CD14-positive monocyte (primary cell): ENCODE measurements at regions not wholly inside any gene's neighbourhood (a gene's known extent, or its start where the extent isn't known, plus 50 kb on each side); places are given as distances from the start of the nearest gene placed in this dataset.

ENCODE experiments used
- DNase-seq, 3 donors: peaks; one replicate each; pipeline ENCODE4 v3.0.0-alpha.2; 2011 to 2022
- H2AFZ ChIP-seq: 2 replicates; pipeline ENCODE4 v1.6.0; 2012; ENCODE audit warnings: mild to moderate bottlenecking, low read depth, low read length, inconsistent platforms; ENCODE audit not compliant: insufficient read depth, poor library complexity, severe bottlenecking
- H3K27ac ChIP-seq, 2 donors: 1 replicate in 1 of 2; 2 replicates in 1 of 2; pipeline ENCODE4 v1.5.1; 2012 to 2013; ENCODE audit warnings: low read length in 2 of 2, control low read depth in 1 of 2, inconsistent platforms in 1 of 2, low read depth in 1 of 2, mild to moderate bottlenecking in 1 of 2
- H3K27me3 ChIP-seq, 2 donors: one replicate each; pipeline versions ENCODE4 v1.6.0 to v1.6.1; 2011 to 2013; ENCODE audit warnings: low read length in 2 of 2; ENCODE audit not compliant: control insufficient read depth in 2 of 2, insufficient read depth in 2 of 2
- H3K36me3 ChIP-seq, 2 donors: replicated peaks in 1 of 2; 1 replicate in 1 of 2; 2 replicates in 1 of 2; pipeline versions ENCODE4 v1.5.1 to v1.6.1; 2012 to 2013; ENCODE audit warnings: low read length in 2 of 2, control low read depth in 1 of 2, inconsistent platforms in 1 of 2, mild to moderate bottlenecking in 1 of 2; ENCODE audit not compliant: insufficient read depth in 2 of 2, control insufficient read depth in 1 of 2
- H3K4me1 ChIP-seq, 2 donors: 1 replicate in 1 of 2; 2 replicates in 1 of 2; pipeline versions ENCODE4 v1.5.1 to v1.6.1; 2012 to 2013; ENCODE audit warnings: low read length in 2 of 2, control low read depth in 1 of 2, inconsistent platforms in 1 of 2, mild to moderate bottlenecking in 1 of 2, moderate library complexity in 1 of 2; ENCODE audit not compliant: insufficient read depth in 2 of 2, control insufficient read depth in 1 of 2
- H3K4me2 ChIP-seq: replicated peaks from 2 replicates; pipeline ENCODE3; 2012; ENCODE audit warnings: low read length, moderate library complexity, mild to moderate bottlenecking; ENCODE audit not compliant: poor library complexity, severe bottlenecking; ENCODE audit errors: extremely low read depth
- H3K4me3 ChIP-seq, 3 experiments: fragments of 200-600 bp in 1 of 3; sonication (generic) in 1 of 3; replicated peaks in 1 of 3; 1 replicate in 2 of 3; 2 replicates in 1 of 3; pipeline ENCODE4 v1.5.1; 2011 to 2013; ENCODE audit warnings: low read length in 3 of 3, mild to moderate bottlenecking in 3 of 3, control low read depth in 2 of 3, low read depth in 2 of 3, inconsistent platforms in 1 of 3, moderate library complexity in 1 of 3
- H3K79me2 ChIP-seq: 2 replicates; pipeline ENCODE4 v1.6.0; 2012; ENCODE audit warnings: mild to moderate bottlenecking, control low read depth, inconsistent platforms, low read length, moderate library complexity; ENCODE audit not compliant: insufficient read depth
- H3K9ac ChIP-seq: 2 replicates; pipeline ENCODE4 v1.6.0; 2017; ENCODE audit warnings: low read length, mild to moderate bottlenecking; ENCODE audit not compliant: insufficient read depth, poor library complexity, severe bottlenecking
- H3K9me3 ChIP-seq, 2 donors: replicated peaks in 1 of 2; 1 replicate in 1 of 2; 2 replicates in 1 of 2; pipeline versions ENCODE4 v1.5.1 to v1.6.1; 2012 to 2013; ENCODE audit warnings: low read length in 2 of 2, control low read depth in 1 of 2; ENCODE audit not compliant: control insufficient read depth in 1 of 2, insufficient read depth in 1 of 2
- H4K20me1 ChIP-seq: 2 replicates; pipeline ENCODE4 v1.6.0; 2012; ENCODE audit warnings: mild to moderate bottlenecking, low read length, control low read depth, moderate library complexity; ENCODE audit not compliant: insufficient read depth
- H3K27ac Mint-ChIP-seq, 7 donors: one replicate each; pipeline ENCODE4 v1.8.0; 2020; ENCODE audit warnings: mild to moderate bottlenecking in 7 of 7, mixed read lengths in 7 of 7, moderate library complexity in 6 of 7, inconsistent platforms in 2 of 7
- H3K27me3 Mint-ChIP-seq, 3 donors: one replicate each; pipeline ENCODE4 v1.8.0; 2021 to 2022; ENCODE audit warnings: low read depth in 3 of 3, mild to moderate bottlenecking in 3 of 3, mixed read lengths in 3 of 3, moderate library complexity in 3 of 3, inconsistent platforms in 1 of 3
- H3K36me3 Mint-ChIP-seq, 2 donors: one replicate each; pipeline ENCODE4 v1.8.0; 2020; ENCODE audit warnings: mixed read lengths in 2 of 2, inconsistent platforms in 1 of 2, mild to moderate bottlenecking in 1 of 2
- H3K4me1 Mint-ChIP-seq: one replicate; pipeline ENCODE4 v1.8.0; 2020; ENCODE audit warnings: mild to moderate bottlenecking, mixed read lengths
- H3K4me3 Mint-ChIP-seq, 2 donors: one replicate each; pipeline ENCODE4 v1.8.0; 2020; ENCODE audit warnings: mild to moderate bottlenecking in 2 of 2, mixed read lengths in 2 of 2, moderate library complexity in 1 of 2
- H3K9me3 Mint-ChIP-seq, 7 donors: one replicate each; pipeline ENCODE4 v1.8.0; 2020 to 2022; ENCODE audit warnings: mixed read lengths in 7 of 7, mild to moderate bottlenecking in 6 of 7, moderate library complexity in 6 of 7, inconsistent platforms in 2 of 7
- WGBS: methylation state at CpG from one replicate; pipeline ENCODE4 v1.1.5; 2013; ENCODE audit warnings: missing lambda C conversion rate; ENCODE audit not compliant: insufficient coverage; 5-methylcytosine and 5-hydroxymethylcytosine counted together
- intact Hi-C, 2 donors: fragments of 100-400 bp; cut with micrococcal nuclease; formaldehyde crosslinking; loops; one replicate each; pipeline versions ENCODE4 v1.15.0 to v1.15.1; 2023
- TF ChIP-seq, protein P1 (sequence below): fragments of 200-600 bp; IDR thresholded peaks from one replicate; pipeline ENCODE4 v1.8.0; 2022; ENCODE audit warnings: antibody characterized with exemption, mild to moderate bottlenecking

DNA sequence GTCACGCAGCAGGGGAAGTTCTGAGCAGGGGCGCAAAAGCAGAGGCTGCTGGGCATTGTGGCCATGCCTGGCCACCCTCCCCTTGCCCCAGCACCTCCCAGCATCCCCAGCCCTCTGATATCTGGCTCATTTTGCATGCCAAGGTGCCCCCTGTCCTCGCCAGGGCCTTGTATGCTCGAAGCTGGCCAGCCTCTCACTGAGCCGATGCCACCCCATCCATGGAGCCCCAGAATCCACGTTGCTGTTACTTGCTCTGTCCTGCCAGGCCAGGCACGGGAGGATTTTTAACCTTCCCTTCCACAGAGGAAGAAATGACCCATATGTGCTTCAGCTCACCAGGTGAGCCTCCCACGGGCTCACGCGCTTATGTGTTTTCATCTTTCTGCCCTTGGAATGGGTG, 413.4 kb downstream of the BCL11B start:
- H3K4me3 Mint-ChIP-seq = no peak overlapping the region
- intact Hi-C loops = no loop called here
- no peaks in the 10 kb centered on the region for H3K36me3 Mint-ChIP-seq
- no peaks in the 10 kb centered on the region for H3K4me1 Mint-ChIP-seq
- 78% methylated on average over 9 of the region's 10 CpGs for whole genome bisulfite sequencing
- Histone ChIP-seq H3K27ac (no peak overlapping the region), H3K27me3 (no peaks in the 10 kb centered on the region), H3K9ac (no peak overlapping the region), H3K36me3 (no peaks in the 10 kb centered on the region), H3K4me1 (no peaks in the 10 kb centered on the region), H3K4me3 (no peak overlapping the region), H3K9me3 (no peaks in the 10 kb centered on the region), H3K4me2 (no peak overlapping the region), H4K20me1 (no peaks in the 10 kb centered on the region), H2AFZ (no peak overlapping the region), H3K79me2 (no peaks in the 10 kb centered on the region)
- peaks cover 0 to 7% (median 2%) of the 10 kb centered on the region in 7 donors for H3K9me3 Mint-ChIP-seq
- TF ChIP-seq, protein P1, sequence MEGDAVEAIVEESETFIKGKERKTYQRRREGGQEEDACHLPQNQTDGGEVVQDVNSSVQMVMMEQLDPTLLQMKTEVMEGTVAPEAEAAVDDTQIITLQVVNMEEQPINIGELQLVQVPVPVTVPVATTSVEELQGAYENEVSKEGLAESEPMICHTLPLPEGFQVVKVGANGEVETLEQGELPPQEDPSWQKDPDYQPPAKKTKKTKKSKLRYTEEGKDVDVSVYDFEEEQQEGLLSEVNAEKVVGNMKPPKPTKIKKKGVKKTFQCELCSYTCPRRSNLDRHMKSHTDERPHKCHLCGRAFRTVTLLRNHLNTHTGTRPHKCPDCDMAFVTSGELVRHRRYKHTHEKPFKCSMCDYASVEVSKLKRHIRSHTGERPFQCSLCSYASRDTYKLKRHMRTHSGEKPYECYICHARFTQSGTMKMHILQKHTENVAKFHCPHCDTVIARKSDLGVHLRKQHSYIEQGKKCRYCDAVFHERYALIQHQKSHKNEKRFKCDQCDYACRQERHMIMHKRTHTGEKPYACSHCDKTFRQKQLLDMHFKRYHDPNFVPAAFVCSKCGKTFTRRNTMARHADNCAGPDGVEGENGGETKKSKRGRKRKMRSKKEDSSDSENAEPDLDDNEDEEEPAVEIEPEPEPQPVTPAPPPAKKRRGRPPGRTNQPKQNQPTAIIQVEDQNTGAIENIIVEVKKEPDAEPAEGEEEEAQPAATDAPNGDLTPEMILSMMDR = no peak
- H3K27me3 Mint-ChIP-seq = peaks cover 0 to 4% (median 3%) of the 10 kb centered on the region in 3 donors
- no peak for DNase-seq
- no peak overlapping the region for H3K27ac Mint-ChIP-seq

DNA sequence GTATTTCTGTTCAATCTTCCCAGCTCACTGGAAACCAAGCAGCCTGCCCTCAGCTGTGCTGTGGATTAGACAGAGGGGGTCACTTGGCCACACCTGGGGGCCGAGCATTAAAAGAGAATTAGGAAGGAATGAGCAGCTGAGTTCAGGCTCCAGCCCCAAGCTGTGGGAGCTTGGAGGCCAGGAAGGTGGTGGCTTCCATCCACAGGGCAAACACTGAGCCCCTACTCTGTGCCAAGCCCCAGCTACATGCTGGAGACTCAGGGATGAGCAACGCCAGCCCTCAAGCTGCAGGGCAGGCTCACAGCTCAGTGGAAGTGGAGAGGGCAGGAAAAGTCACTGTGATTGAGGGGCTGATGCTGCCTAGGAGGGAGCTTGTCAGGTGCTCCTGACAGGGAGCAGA, 412.7 kb downstream of the BCL11B start:
- intact Hi-C loops = no loop called here
- Histone ChIP-seq H3K9me3 (no peaks in the 10 kb centered on the region), H4K20me1 (no peaks in the 10 kb centered on the region), H3K9ac (no peak overlapping the region), H3K4me3 (no peak overlapping the region), H3K27ac (no peak overlapping the region), H3K79me2 (no peaks in the 10 kb centered on the region), H3K36me3 (no peaks in the 10 kb centered on the region), H3K27me3 (no peaks in the 10 kb centered on the region), H3K4me2 (no peak overlapping the region), H2AFZ (no peak overlapping the region), H3K4me1 (no peaks in the 10 kb centered on the region)
- DNase-seq = no peak
- 94% methylated on average over 2 of the region's 2 CpGs for WGBS
- TF ChIP-seq, protein P1 = no peak
- Mint-ChIP-seq H3K36me3 (no peaks in the 10 kb centered on the region), H3K4me3 (no peak overlapping the region), H3K27ac (no peak overlapping the region), H3K27me3 (peaks cover 0 to 4% (median 3%) of the 10 kb centered on the region in 3 donors), H3K9me3 (peaks cover 0 to 7% (median 2%) of the 10 kb centered on the region in 7 donors), H3K4me1 (no peaks in the 10 kb centered on the region)
